ENCODE measurements at regions not wholly inside any gene's neighbourhood (a gene's known extent, or its start where the extent isn't known, plus 50 kb on each side); places are given as distances from the start of the nearest gene placed in this dataset.
A peak's percentile ranks its signal among the peaks of the same experiment; 100 is the strongest.

DNA sequence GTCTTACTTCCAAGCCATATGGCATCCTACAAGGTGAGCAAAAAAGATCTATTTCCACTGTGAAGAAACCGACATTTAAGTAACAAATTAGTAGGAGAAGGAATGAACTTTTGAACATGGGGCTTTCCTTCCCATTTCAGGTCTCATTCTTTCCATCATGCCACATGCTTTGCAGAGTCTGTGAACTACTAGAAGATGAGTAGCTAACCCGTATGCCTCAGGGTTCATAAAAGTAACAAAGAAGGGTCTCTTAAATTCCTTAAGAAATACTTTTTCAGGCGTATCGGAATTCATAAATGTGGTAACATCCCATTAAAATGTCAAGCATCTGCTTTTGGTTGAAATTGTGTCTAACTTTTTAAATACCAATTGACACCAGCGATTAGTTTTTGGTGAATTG lies 81.3 kb upstream of the TNS3 start:
- no peak for DNase-seq

DNA sequence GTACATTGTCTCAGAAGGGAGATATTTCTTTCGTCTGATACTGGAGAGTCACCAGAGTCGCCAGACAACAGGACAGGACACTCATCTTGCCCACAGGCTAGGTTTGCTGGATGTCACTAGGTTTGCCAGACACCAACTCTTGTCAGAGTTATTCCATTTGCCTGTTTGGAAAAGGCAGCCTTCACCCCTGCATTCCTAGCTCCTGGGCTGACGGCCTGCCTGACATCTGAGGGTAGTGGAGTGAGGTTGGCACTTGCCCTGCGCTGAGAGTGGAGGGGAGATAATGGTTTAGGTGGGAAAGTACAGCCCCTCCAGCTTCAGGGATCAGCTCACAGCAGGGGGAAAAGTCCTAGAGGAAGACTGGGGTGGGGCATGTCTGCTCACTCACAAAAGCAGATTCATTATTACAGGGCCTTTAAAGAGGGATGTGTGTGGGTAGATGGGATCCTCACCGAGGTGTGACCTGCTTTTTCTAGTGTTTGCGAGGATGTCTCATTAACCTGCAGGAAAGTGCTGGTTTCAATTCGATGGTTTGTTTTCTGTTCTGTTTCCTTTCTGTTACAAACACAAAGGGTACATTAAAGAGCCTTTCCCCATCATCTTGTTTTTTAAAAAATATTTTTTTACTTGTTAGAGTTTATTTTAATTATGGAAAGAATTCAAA lies 79.3 kb upstream of the TNS3 start:
- DNase-seq = no peak

DNA sequence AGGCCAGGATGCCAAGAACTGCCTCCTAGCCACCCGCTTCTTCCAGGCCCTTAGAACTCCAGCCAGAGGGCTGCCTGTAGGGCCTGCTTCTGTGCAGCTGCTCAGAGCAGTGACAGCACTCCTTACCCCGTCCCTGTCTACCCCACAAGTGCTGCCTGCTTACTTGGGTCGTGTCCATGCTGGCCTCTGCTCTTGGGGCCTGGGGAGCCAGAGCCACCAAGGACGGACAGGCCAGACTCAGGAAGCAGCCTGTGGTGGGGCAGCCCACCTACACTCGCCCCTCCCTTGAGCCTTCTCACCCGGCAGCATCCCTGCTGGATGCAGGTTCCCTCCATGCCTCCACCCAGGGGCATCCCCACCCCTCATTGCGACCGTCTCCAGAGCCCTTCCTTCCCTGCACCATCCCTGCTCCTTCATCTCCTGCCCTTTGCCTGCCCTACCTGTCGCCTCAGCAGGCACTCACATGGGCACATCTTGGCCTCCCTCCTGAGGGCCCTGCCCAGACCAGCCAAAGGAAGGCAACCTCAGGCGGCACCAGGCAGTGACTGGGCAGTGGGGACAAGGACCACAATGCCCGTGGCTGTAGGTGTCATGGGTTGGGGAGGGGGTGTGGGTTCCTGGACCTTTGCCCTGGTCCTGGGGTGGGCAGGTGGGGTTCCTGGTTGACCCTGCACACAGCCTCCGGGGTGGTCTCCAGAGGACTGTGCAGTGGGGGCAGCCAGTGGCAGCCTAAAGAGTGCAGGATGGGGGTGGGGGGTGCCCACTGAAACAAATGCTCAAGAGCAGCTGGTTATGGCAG lies 78.0 kb upstream of the TNS3 start:
- DNase-seq = no peak

DNA sequence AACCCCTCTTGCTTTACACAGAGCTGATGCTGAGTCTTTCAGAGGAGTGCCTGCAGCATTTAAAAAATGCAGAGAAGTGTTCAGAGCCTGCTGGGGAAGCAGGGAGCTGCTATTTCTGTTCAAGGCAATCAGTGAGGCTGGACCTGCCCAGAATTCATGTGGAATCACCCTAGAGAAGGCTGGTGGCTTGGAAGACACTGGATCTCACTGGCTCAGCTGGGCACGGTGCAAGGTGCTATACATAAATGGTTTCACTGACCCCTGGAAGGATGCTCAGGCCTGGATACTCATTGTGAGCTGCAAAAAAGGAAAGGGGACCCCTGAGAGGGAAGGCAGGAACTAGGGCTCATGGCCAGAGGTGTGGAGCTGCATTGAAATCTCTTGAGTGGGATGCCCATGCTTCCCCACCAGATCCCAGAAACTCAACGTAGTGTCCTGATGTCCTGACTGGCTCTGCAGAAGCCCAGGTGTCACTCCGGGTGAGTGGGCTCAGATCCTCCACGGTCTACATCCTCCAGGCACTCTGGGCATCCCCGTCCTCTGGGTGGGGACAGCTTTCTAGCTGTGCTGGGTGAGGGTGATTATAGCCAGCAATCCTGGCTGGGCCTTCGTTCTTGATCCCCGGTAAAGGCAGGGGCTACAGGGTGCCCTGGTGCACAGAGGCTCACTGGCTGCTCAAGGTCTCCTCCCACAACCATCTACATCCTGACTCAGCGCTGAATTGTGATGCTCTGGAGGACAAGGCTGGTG lies 77.2 kb upstream of the TNS3 start:
- no peak for DNase-seq

DNA sequence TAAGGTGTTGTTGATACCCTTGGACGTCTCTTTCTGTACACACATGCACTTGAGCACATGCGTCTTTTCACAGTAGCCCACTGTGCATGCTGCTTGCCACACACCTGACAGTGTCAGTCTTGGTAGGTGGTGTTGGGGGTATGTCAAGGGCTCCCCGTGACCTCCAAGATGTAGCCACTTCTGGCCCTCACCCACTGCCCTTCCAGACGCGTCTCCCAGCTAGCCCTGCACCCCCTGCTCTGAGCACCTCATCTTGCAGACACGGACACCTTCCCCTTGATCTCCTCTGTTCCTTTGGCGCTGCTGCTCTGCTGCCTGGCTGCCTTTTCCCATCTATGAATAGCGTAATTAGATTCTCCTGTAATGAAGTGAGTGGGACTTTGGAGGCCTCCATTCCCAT lies 75.2 kb upstream of the TNS3 start:
- DNase-seq = no peak

DNA sequence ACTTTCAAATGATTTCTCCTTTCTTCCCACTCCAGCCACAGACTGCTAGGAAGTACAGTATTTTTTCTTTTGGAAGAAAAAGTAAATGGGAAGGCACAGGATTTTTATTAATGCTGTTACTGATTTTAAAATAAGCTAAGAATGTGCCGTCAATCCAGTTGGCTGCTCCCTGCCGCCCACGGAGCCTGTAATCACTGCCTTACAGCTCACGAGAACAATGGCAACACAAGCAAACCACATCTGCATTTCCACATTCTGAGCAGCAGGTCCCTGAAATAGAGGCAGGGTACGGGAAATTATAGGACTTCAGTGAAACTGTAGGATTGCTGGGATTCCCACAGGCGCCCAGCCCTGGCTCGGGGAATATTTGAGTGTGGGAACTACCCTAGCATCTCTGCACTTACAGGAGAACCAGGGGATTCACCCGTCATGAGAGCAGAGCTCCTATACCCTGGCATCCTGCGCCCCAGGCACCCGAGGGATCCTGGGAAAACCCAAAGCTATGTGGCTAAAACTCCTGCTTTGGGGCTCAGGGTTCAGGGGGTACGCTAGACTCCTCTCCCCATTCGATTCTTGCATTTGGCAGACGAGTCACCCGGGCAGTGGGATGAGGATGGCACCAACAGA lies 72.9 kb upstream of the TNS3 start:
- DNase-seq = peak; percentile 77 to 92

DNA sequence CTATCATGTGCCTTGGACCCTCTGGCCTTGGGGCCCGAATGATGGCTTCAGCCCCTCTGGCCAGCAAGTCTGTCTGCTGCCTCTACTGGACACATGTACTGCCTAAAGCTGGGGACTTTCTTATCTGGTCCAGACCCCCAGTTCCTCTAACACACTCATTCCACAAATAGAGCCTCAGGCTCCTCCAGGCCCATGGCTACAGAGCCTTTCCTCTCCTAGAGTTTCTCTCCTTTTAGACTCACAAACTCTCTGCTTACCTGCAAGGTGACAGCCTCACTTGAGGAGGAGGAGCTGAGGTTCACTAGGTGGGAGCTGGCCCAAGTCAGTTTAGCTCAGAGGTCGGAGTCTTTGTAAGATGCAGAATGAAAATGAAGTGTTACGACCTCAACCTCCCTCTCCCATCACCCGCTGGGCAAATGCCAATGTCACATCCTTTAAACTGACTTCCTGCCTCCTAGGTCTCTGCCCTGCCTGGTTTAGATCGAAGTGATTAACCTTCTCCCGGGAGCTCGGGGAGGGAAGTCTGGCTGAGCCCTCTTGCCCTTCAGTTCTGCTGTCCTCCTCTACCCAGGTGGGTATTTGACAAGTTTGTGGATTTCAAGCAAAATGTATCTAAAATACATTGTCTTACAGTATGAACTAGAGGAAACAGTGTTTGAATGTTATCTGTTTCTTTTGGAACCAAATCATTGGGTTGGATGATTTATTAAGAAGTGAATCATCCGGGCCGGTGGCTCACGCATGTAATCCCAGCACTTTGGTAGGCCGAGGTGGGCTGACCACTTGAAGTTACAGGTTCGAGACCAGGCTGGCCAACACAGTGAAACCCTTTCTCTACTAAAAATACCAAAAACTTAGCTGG lies 71.9 kb upstream of the TNS3 start:
- no peak for DNase-seq

DNA sequence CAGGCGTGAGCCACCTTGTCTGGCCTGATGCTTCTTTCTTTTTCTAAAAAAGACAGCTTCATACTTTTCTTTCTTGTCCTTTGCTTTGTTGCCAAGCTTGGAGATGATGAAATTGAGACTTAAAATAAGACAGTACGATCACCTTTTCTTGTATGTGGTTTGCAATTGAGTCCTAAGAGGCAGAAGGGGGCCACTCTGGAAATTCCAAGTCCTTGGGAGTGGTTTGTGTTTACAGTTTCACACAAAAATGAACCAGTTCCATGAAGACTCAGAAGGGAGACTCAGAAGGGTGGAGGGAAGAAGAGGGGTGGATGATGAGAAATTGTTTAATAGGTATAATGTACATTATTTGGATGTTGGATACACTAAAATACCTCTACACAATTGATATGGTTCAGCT lies 70.7 kb upstream of the TNS3 start:
- no peak for DNase-seq

DNA sequence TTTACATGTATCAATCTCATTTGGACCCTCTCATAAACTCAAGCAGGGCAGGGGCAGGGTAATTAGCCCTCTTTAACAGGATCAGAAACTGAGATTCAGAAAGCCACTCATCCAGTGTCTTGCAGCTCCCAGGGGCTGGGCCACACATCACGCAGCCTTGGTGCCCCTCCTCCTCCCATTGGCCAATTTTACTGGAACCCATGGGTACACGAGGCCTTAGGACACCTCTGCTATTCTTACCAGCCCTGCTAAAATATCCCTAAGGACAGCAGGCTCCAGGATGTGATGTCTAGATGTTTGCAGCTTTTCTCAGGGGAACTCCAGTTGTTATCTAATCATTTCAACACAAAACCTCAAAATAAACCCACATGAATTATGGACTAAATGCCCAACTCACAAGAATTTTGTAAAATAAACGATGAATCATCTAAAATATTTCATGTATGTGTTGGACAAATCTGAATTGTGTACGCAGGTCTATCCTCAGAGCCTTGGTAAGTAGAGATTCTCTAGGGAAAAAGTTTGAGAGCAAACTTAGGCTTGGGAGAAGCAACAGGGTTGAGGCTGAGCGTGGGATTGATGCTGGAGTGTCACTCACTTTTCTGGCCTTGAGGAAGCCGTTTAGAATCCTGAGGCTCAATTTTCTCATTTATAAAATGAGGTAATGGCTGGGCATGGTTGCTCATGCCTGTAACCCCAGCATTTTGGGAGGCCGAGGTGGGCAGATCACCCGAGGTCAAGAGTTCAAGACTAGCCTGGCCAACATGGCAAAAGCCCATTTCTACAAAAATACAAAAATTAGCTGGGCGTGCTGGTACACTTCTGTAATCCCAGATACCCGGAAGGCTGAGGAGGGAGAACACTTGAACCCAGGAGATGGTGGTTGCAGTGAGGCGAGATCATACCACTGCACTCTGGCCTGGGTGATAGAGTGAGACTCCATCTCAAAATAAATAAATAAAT lies 69.7 kb upstream of the TNS3 start:
- DNase-seq = peak; percentile 30 to 46

DNA sequence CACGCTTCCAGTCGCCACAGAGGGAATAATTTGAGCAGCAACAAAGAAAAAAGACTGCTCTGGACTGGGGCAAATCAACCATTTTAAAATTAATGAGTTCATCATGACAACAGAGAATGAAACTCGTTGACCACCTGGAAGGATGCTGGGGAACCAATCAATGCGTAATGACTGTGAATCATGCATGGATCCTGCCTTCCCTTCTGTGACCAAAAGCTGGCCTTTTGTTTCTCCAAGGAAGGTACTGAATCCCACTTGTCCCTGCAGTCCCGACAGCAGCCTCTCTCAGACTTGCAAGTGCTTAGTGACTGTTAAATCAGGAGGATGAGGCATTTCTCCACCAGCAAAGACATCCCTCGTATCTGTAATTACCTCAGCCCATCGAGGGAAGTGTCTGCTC lies 68.0 kb upstream of the TNS3 start:
- no peak for DNase-seq

DNA sequence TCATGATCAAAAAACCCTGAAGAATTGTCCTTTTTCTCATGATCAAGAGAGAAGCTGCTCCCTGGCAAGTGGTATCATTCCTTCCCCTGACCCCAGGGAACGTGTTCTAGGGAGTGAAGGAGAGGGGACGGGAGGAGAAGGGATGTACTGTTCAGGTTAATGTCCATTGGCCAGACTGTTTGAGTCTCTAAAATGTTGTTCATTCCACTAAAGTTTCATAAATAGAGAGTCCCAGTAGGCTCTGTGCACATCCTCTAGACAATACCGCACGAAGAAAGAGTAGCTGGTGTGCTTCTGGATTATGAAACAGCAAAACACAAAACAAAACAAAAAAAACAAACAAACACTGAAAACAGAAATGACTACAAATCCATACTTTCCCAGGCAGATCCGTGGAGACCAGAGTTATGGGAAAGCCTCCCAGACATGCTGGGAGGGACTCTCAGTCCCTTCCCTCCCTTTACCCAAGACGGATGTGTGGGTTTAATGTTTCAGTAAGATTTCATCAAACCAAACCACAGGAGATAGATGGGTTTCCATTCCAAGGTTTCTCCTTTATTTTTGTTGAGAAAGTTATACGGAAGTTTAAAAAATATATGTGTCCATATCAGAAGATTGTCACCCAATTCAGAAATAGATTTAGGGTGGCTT lies 66.5 kb upstream of the TNS3 start:
- peak; percentile 35 to 65 for DNase-seq

DNA sequence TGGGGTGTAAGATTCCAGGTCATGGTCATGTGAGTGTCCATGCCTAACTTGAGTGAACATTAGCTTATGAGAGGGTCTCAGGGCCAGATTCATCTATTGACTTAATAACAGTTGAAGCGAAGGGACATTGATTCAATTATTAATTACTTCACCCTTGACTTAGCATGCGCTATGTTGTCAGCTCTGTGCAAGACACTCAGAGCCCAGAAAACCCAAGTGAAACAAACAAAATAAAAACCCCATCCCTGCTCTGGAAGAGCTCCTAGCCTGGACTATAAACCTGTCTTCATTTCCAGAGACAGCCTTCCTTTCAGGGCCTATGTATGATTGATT lies 66.0 kb upstream of the TNS3 start:
- DNase-seq = no peak

DNA sequence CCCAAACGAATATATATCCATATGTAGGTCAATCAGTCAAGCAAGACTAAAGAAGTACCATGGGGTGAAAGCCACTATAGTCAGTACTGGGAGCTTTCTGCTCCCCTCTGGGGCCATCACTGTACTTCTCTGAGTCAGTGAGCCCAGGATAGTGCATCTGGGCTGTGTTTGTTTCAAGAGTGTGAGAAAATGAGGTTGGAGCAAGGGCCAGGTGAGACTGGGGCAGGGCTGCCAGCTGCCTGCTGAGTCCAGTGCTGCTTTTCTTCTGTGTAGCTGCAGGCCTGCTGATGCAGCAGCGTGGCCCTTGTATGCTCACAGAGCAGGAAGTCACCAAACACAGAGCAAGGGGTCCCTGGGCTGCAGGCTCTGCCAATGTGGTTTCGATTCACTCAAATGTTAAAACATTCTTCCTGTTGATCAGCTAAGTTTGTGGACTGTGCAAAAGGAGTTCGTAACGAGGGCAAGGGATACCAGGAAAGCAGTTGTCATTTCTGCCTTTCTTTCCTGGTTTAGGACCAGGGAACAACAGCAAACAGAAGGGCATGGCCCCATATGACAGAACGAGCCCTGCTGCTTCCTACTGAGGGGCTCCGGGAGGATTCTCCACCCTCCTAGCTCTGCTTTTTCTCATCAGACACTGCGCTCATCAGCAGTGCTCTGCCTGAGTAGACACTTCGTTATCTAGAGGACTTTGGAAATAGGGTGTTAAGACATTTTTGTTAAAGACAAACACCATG lies 65.4 kb upstream of the TNS3 start:
- no peak for DNase-seq

DNA sequence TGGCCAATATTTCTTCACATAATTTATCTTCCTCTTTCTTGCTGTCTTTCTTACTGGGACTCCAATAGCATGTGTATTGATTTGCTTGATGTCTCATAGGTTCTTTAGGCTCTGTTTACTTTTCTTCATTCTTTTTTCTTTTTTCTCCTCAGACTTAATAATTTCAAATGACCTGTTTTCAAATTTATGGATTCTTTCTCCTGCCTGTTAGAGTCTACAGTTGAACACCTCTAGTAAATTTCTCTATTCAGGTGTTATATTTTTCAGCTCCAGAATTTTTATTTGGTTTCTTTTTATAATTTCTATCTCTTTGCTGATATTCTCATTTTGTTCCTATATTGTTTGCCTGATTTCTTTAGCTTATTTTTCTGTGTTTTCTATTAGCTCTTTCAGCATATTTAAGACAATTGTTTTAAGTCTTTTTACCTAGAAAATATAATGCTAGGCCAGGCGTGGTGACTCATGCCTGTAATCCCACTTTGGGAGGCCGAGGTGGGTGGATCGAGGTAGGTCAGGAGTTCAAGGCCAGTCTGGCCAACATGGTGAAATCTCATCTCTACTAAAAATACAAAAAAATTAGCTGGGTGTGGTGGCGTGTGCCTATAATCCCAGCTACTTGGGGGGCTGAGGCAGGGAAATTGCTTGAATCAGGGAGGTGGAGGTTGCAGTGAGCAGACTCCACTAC lies 61.9 kb upstream of the TNS3 start:
- DNase-seq = no peak

DNA sequence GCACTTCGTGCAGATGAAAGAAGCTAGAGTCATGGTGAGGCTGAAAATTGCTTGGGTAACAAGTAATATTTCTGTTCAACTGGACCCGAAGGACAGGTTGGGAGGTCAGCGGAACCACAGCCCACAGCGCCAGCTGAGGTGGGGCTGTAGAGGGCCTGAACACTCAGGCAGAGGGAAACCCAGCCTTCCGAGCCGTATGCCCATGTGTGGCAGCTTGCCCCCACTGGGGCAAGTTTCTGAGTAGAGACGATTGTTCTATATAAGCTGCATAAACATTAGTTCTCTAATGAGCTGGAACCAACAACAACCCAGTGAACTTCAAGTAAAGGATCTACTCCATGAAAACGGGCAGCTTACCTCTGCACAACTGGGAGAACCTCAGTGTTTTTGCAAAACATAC lies 58.4 kb upstream of the TNS3 start:
- no peak for DNase-seq

DNA sequence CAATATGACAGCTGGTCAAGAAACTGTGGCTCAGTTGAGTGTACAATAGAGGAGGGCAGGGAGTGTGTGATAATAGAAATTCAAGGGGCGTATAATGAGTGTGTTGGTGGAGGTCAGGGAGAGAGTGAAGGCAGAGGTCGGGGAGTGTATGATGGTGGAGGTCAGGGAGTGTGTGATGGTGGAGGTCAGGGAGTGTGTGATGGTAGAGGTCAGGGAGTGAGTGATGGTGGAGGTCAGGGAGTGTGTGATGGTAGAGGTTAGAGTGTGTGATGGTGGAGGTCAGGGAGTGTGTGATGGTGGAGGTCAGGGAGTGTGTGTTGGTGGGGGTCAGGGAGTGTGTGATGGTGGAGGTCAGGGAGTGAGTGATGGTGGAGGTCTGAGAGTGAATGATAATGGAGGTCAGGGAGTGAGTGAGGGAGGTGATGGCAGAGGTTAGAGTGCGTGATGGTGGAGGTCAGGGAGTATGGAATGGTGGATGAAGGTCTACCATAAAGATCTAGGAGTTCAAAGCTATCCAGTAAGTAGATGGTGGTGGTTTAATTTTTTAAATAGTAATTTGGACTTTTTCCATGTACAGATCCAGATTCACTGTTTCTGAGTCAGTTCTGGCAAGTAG lies 57.7 kb upstream of the TNS3 start:
- DNase-seq = no peak

DNA sequence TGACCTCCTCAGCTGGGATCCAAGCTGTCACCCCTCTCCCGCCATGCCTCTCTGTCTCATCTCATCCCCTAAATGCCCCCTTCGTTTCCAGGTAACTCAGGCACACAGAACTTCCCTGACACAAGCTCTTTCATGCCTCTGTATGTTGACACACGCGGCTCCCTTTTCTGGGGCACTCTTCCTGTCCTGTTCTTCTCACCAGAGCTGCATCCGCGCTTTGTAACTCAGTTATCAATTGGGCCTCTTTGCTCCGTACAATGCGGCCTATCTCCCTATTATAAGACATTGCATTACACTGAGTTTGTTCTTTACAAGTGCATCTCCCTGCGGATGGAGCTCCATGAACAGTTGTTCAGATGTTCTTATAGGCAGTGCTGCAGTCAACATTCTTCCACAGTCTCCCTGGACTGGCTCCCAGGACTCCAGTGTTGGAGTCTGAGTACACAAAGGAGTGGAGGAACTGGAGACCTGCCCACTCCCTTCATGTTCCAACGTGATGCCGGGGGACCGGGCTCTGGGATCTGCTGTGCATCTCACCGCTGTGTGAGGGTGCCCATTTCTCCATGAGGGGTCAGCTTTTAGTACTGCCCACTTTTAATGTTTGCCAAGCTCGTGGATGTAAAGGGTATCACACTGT lies 56.9 kb upstream of the TNS3 start:
- DNase-seq = no peak

DNA sequence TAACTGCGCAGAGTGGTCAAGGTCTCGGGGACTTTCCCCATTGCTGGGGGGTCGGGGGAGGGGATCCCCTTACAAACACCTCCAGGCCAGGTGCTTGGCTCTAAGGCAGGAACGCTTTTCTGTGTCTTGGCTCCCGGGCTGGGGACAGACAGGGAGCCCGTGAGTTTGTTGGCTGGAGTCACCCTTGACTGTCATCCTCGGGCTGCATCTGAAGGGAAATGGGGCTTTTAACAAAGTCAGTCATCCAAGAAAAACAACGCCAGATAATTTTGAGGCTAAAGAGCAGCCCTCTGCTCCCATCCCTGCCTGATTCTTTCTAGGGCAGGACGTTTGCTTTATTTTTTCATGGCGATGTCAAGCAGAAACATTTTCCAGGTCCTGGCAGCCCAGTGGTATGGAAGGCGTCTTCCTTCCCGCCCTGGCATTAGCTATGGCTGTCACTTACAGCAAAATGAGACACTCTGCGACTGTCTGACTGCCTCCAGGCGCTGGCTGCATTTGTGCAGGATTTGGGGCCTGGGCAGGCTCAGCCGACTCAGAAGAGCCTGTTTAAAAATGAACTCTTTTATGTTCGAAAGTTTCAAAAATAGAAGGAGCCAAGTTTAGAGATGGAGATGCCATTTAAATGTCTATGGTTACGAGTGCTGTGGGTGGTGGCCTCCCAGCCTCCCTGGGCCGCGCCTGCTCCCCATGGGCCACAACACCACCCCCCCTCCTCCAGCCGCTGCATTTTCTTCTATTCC lies 54.7 kb upstream of the TNS3 start:
- no peak for DNase-seq
